Panc1 (cell line): ENCODE measurements at regions not wholly inside any gene's neighbourhood (a gene's known extent, or its start where the extent isn't known, plus 50 kb on each side); places are given as distances from the start of the nearest gene placed in this dataset.

Source experiments
- ATAC-seq: fragments of 200-7000 bp; cut with Tn5 transposase; 2 replicates; pipeline ENCODE4 v1.9.1; 2020; ENCODE audit warnings: mild to moderate bottlenecking, moderate library complexity
- BruUV-seq: library from RNA; stranded (reverse); fragments of 400-500 nt; replicated peaks from 2 replicates; lab custom pipeline; 2021; lab: Mats Ljungman, UMichigan
- CTCF ChIA-PET: fragments of 300-600 bp; sonication (Branson Sonifier 250); formaldehyde crosslinking; loops from one replicate; lab custom pipeline; 2022; ENCODE audit warnings: antibody characterized with exemption; lab: Charles Lee
- POLR2A ChIA-PET: fragments of 300-600 bp; sonication (Branson Sonifier 250); formaldehyde crosslinking; loops from one replicate; lab custom pipeline; 2022; ENCODE audit warnings: antibody characterized with exemption; lab: Charles Lee
- DNase-seq: peaks from one replicate; pipeline ENCODE4 v3.0.0-alpha.2; 2010; ENCODE audit warnings: low read depth, low spot score
- H3K27ac ChIP-seq: 2 replicates; pipeline ENCODE4 v1.5.1; 2011; ENCODE audit warnings: mild to moderate bottlenecking, low read length, inconsistent platforms
- H3K27me3 ChIP-seq: fragments of 200-500 bp; sonication (Bioruptor generic); 2 replicates; pipeline ENCODE4 v1.6.0; 2014; ENCODE audit warnings: low read length, inconsistent platforms; ENCODE audit not compliant: control insufficient read depth, insufficient read depth
- H3K36me3 ChIP-seq: fragments of 200-500 bp; sonication (Bioruptor generic); 2 replicates; pipeline ENCODE4 v1.5.1; 2014; ENCODE audit warnings: inconsistent platforms, mild to moderate bottlenecking, low read length, moderate library complexity; ENCODE audit not compliant: control insufficient read depth, insufficient read depth
- H3K4me1 ChIP-seq: 2 replicates; pipeline ENCODE4 v1.5.1; 2011; ENCODE audit warnings: inconsistent platforms, mild to moderate bottlenecking, low read length, moderate library complexity; ENCODE audit not compliant: control insufficient read depth, insufficient read depth
- H3K4me3 ChIP-seq, 2 experiments: 2 replicates each; pipeline ENCODE4 v1.5.1; 2011 to 2012; ENCODE audit warnings: low read depth in 2 of 2, low read length in 2 of 2, mild to moderate bottlenecking in 2 of 2, inconsistent platforms in 1 of 2, moderate library complexity in 1 of 2
- H3K9me3 ChIP-seq: fragments of 200-500 bp; sonication (Bioruptor generic); 2 replicates; pipeline ENCODE4 v1.5.1; 2014; ENCODE audit warnings: low read depth, mild to moderate bottlenecking, inconsistent platforms, low read length, moderate library complexity; ENCODE audit not compliant: control insufficient read depth, insufficient read depth
- POLR2AphosphoS5 ChIP-seq: IDR thresholded peaks from 2 replicates; pipeline ENCODE4 v1.6.1; 2012; ENCODE audit warnings: mild to moderate bottlenecking, low read depth, low read length, moderate library complexity
- SIN3A ChIP-seq: IDR thresholded peaks from 2 replicates; pipeline ENCODE4 v1.6.1; 2012; ENCODE audit warnings: low read depth, mild to moderate bottlenecking, low read length, moderate library complexity, borderline replicate concordance; ENCODE audit not compliant: insufficient read depth
- TCF7L2 ChIP-seq: IDR thresholded peaks from 2 replicates; pipeline ENCODE4 v1.6.1; 2011; ENCODE audit warnings: mild to moderate bottlenecking, low read depth, low read length, inconsistent platforms
- in situ Hi-C: cut with HindIII; loops from 2 replicates; pipeline ENCODE4 v1.10.0; 2016; ENCODE audit warnings: low sequenced_read_pairs, low pct_unique_long_range_greater_than_20kb
- intact Hi-C: fragments of 100-400 bp; cut with micrococcal nuclease; formaldehyde crosslinking; loops from one replicate; pipeline ENCODE4 v1.10.0; 2022; ENCODE audit not compliant: unreplicated experiment
- TF ChIP-seq, protein P1 (sequence below): fragments of 450-650 bp; IDR thresholded peaks from 2 replicates; pipeline ENCODE4 v1.5.1; 2017; ENCODE audit warnings: mild to moderate bottlenecking
- TF ChIP-seq, protein P2 (sequence below), 2 experiments: IDR thresholded peaks; 2 replicates each; pipeline ENCODE4 v1.6.1; 2011 to 2012; ENCODE audit warnings: low read depth in 2 of 2, control low read depth in 1 of 2, low read length in 1 of 2, mild to moderate bottlenecking in 1 of 2, moderate library complexity in 1 of 2; ENCODE audit not compliant: insufficient read depth in 1 of 2

DNA sequence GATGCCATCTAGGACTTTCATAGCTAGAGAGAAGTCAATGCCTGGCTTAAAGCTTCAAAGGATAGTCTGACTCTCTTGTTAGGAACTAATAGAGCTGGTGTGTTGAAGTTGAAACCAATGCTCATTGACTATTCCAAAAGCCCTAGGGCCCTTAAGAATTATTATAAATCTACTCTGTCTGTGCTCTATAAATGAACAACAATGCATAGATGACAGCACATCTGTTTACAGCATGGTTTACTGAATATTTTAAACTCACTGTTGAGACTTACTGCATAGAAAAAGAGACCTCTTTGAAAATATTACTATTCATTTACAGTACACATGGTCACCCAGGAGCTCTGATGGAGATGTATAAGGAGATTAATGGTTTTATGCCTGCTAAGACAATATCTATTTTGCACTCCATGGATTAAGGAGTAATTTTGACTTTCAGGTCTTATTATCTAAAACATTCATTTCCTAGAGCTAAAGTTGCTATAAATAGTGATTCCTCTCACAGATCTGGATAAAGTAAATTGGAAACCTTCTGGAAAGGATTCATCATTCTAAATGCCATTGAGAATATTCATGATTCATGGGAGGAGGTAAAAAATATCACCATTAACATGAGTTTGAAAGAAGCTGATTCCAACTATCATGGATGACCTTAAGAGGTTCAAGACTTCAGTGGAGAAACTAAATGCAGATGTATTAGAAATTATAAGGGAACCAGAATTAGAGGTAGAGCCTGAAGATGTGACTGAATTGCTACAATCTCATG, 763.5 kb upstream of the MAP3K7 start:
- DNase-seq (no peak), ATAC-seq (no peak)
- Histone ChIP-seq H3K4me1 (no peaks in the 10 kb centered on the region), H3K9me3 (no peaks in the 10 kb centered on the region), H3K27ac (no peak overlapping the region), H3K27me3 (no peaks in the 10 kb centered on the region), H3K36me3 (no peaks in the 10 kb centered on the region), H3K4me3 (no peak overlapping the region)
- no TSS peak for BruUV-seq
- no peak for TF ChIP-seq TCF7L2
- no peak for TF ChIP-seq SIN3A
- TF ChIP-seq, protein P1, sequence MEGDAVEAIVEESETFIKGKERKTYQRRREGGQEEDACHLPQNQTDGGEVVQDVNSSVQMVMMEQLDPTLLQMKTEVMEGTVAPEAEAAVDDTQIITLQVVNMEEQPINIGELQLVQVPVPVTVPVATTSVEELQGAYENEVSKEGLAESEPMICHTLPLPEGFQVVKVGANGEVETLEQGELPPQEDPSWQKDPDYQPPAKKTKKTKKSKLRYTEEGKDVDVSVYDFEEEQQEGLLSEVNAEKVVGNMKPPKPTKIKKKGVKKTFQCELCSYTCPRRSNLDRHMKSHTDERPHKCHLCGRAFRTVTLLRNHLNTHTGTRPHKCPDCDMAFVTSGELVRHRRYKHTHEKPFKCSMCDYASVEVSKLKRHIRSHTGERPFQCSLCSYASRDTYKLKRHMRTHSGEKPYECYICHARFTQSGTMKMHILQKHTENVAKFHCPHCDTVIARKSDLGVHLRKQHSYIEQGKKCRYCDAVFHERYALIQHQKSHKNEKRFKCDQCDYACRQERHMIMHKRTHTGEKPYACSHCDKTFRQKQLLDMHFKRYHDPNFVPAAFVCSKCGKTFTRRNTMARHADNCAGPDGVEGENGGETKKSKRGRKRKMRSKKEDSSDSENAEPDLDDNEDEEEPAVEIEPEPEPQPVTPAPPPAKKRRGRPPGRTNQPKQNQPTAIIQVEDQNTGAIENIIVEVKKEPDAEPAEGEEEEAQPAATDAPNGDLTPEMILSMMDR = no peak
- TF ChIP-seq POLR2AphosphoS5 = no peak
- TF ChIP-seq, protein P2, sequence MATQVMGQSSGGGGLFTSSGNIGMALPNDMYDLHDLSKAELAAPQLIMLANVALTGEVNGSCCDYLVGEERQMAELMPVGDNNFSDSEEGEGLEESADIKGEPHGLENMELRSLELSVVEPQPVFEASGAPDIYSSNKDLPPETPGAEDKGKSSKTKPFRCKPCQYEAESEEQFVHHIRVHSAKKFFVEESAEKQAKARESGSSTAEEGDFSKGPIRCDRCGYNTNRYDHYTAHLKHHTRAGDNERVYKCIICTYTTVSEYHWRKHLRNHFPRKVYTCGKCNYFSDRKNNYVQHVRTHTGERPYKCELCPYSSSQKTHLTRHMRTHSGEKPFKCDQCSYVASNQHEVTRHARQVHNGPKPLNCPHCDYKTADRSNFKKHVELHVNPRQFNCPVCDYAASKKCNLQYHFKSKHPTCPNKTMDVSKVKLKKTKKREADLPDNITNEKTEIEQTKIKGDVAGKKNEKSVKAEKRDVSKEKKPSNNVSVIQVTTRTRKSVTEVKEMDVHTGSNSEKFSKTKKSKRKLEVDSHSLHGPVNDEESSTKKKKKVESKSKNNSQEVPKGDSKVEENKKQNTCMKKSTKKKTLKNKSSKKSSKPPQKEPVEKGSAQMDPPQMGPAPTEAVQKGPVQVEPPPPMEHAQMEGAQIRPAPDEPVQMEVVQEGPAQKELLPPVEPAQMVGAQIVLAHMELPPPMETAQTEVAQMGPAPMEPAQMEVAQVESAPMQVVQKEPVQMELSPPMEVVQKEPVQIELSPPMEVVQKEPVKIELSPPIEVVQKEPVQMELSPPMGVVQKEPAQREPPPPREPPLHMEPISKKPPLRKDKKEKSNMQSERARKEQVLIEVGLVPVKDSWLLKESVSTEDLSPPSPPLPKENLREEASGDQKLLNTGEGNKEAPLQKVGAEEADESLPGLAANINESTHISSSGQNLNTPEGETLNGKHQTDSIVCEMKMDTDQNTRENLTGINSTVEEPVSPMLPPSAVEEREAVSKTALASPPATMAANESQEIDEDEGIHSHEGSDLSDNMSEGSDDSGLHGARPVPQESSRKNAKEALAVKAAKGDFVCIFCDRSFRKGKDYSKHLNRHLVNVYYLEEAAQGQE (IDR thresholded peaks at IDR 0.05; ENCODE audit: insufficient read depth in 1 of 2, low read depth in 2 of 2, low read length in 1 of 2) = no peak
- POLR2A ChIA-PET = no interaction called here
- intact Hi-C loops (no loop called here), in situ Hi-C loops (no loop called here)
- CTCF ChIA-PET = no interaction called here

DNA sequence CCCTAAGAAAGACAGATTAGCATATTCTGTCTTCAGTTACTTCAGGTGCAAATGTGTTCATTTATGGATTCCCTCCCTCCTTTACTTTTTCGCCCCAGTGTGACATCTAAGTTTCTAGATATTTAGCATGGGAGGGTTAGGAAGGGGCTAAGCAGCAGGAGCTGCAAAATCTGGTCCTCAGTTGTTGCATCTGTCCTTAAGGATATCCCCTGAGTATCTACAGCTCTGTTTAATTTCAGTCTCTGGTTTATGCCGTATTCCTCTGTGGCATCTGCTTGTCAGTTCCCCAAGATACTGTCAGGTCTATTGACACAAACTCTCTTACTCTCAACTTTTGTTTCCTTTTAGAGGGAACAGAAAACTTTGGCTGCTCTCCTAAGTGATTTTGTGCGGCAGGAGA, 754.6 kb upstream of the MAP3K7 start:
- no peaks in the 10 kb centered on the region for H3K9me3 ChIP-seq
- no peak overlapping the region for H3K4me3 ChIP-seq
- no peak overlapping the region for H3K27ac ChIP-seq
- ChIA-PET CTCF (no interaction called here), POLR2A (no interaction called here)
- in situ Hi-C loops (no loop called here), intact Hi-C loops (no loop called here)
- DNase-seq = no peak
- no peaks in the 10 kb centered on the region for H3K36me3 ChIP-seq
- TF ChIP-seq SIN3A (no peak), TCF7L2 (no peak), POLR2AphosphoS5 (no peak)
- TF ChIP-seq, protein P2 (IDR thresholded peaks at IDR 0.05; ENCODE audit: insufficient read depth in 1 of 2, low read depth in 2 of 2, low read length in 1 of 2) = no peak
- TF ChIP-seq, protein P1 = no peak
- no TSS peak for BruUV-seq
- H3K4me1 ChIP-seq = no peaks in the 10 kb centered on the region
- ATAC-seq = no peak
- no peaks in the 10 kb centered on the region for H3K27me3 ChIP-seq
